A673 (cell line): ENCODE measurements at regions not wholly inside any gene's neighbourhood (a gene's known extent, or its start where the extent isn't known, plus 50 kb on each side); places are given as distances from the start of the nearest gene placed in this dataset.

ENCODE experiments used
- EZH2 ChIP-seq: fragments of 200-600 bp; sonication (generic); IDR thresholded peaks from 2 replicates; pipeline ENCODE4 v1.6.1; 2017; ENCODE audit warnings: borderline replicate concordance, low read depth, mild to moderate bottlenecking, mixed read lengths, antibody characterized with exemption, low read length; ENCODE audit not compliant: poor library complexity, severe bottlenecking
- TF ChIP-seq, protein P1 (sequence below): fragments of 300-800, 200-600 bp; sonication (generic); conservative IDR thresholded peaks from 2 replicates; pipeline ENCODE4 v1.5.1; 2017; ENCODE audit warnings: low read depth, mild to moderate bottlenecking, antibody characterized with exemption, low read length, moderate library complexity, mixed read lengths

DNA sequence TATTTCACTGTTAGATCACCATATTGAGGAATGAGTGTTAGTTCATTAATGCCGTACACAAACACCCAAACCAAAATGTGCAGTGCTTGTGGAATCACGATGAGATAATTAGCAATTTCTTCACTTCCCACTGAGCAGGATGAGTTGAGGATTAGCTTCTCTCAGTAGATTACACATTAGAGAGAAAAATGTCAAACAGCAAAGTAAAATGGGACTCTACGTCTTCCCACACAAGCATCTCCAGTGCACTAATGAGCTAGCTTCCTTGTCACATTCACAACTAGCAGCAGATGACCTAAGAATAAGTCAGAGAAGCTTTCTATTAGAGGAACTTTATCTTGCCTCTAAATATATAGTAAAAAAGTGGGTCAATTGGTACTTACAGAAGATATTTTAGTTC is 926.9 kb downstream of the TSN start:
- no peak for TF ChIP-seq EZH2
- TF ChIP-seq, protein P1, sequence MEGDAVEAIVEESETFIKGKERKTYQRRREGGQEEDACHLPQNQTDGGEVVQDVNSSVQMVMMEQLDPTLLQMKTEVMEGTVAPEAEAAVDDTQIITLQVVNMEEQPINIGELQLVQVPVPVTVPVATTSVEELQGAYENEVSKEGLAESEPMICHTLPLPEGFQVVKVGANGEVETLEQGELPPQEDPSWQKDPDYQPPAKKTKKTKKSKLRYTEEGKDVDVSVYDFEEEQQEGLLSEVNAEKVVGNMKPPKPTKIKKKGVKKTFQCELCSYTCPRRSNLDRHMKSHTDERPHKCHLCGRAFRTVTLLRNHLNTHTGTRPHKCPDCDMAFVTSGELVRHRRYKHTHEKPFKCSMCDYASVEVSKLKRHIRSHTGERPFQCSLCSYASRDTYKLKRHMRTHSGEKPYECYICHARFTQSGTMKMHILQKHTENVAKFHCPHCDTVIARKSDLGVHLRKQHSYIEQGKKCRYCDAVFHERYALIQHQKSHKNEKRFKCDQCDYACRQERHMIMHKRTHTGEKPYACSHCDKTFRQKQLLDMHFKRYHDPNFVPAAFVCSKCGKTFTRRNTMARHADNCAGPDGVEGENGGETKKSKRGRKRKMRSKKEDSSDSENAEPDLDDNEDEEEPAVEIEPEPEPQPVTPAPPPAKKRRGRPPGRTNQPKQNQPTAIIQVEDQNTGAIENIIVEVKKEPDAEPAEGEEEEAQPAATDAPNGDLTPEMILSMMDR = no peak
